Small intestine (tissue), 7 donors: ENCODE measurements at regions not wholly inside any gene's neighbourhood (a gene's known extent, or its start where the extent isn't known, plus 50 kb on each side); places are given as distances from the start of the nearest gene placed in this dataset.

ENCODE experiments used
- DNase-seq, 2 donors: peaks; one replicate each; pipeline versions ENCODE4 v3.0.0 to v3.0.0-alpha.2; 2013
- FAIRE-seq: peaks from 2 replicates; lab custom pipeline; 2012; peaks lifted over from hg19 to GRCh38; lab: Jason Lieb, UNC
- H3K27ac ChIP-seq, 3 donors: one replicate each; pipeline ENCODE4 v1.5.1; 2013; ENCODE audit warnings: low read length in 2 of 3, mild to moderate bottlenecking in 2 of 3, control low read depth in 1 of 3, inconsistent platforms in 1 of 3, low read depth in 1 of 3, moderate library complexity in 1 of 3
- H3K27me3 ChIP-seq, 3 donors: one replicate each; pipeline ENCODE4 v1.6.1; 2013; ENCODE audit warnings: low read length in 3 of 3, inconsistent platforms in 1 of 3; ENCODE audit not compliant: control insufficient read depth in 3 of 3, insufficient read depth in 3 of 3
- H3K36me3 ChIP-seq, 3 donors: one replicate each; pipeline ENCODE4 v1.6.1; 2013; ENCODE audit warnings: low read length in 3 of 3, inconsistent platforms in 1 of 3, low read depth in 1 of 3, mild to moderate bottlenecking in 1 of 3, moderate library complexity in 1 of 3; ENCODE audit not compliant: control insufficient read depth in 3 of 3, insufficient read depth in 2 of 3
- H3K4me1 ChIP-seq, 3 donors: one replicate each; pipeline ENCODE4 v1.6.1; 2013; ENCODE audit warnings: low read length in 2 of 3, inconsistent platforms in 1 of 3, low read depth in 1 of 3, mild to moderate bottlenecking in 1 of 3, moderate library complexity in 1 of 3; ENCODE audit not compliant: control insufficient read depth in 3 of 3, insufficient read depth in 2 of 3
- H3K4me3 ChIP-seq, 3 donors: one replicate each; pipeline ENCODE4 v1.5.1; 2013; ENCODE audit warnings: low read length in 3 of 3, control low read depth in 1 of 3, inconsistent platforms in 1 of 3, low read depth in 1 of 3, mild to moderate bottlenecking in 1 of 3, moderate library complexity in 1 of 3
- H3K9me3 ChIP-seq, 2 donors: one replicate each; pipeline ENCODE4 v1.6.1; 2013; ENCODE audit warnings: low read depth in 1 of 2, low read length in 1 of 2; ENCODE audit not compliant: control insufficient read depth in 2 of 2, insufficient read depth in 1 of 2
- WGBS, 3 donors: extraction: QIAGEN DNeasy Blood & Tissue Kit; methylation state at CpG; one replicate each; pipeline ENCODE4 v1.1.7; 2013; 5-methylcytosine and 5-hydroxymethylcytosine counted together
- donor health status: healthy with polysubstance abuse.
- donor health status: control.
- donor health status: control.
- donor health status: Bipolar disorder and iron deficiency.
- donor health status: healthy.

GRCh38 chr7:19834566-19834965 is 61.1 kb upstream of the TMEM196 start:
- Histone ChIP-seq H3K27me3 (no peaks in the 10 kb centered on the region), H3K27ac (no peak overlapping the region), H3K36me3 (no peaks in the 10 kb centered on the region), H3K4me3 (no peak overlapping the region), H3K4me1 (no peaks in the 10 kb centered on the region), H3K9me3 (no peaks in the 10 kb centered on the region)
- DNase-seq = no peak
- 34 to 68% (median 38%) methylated on average over 2 of the region's 2 CpGs for WGBS, 3 donors
- no peak for FAIRE-seq

GRCh38 chr7:19830604-19831003 is 57.2 kb upstream of the TMEM196 start:
- no peaks in the 10 kb centered on the region for H3K4me1 ChIP-seq
- H3K4me3 ChIP-seq = no peak overlapping the region
- no peak overlapping the region for H3K27ac ChIP-seq
- no peaks in the 10 kb centered on the region for H3K9me3 ChIP-seq
- DNase-seq (no peak), FAIRE-seq (no peak)
- no peaks in the 10 kb centered on the region for H3K27me3 ChIP-seq
- no peaks in the 10 kb centered on the region for H3K36me3 ChIP-seq
- 46 to 59% (median 58%) methylated on average over 2 of the region's 2 CpGs for WGBS, 3 donors
